GM18505 (cell line): ENCODE measurements at regions not wholly inside any gene's neighbourhood (a gene's known extent, or its start where the extent isn't known, plus 50 kb on each side); places are given as distances from the start of the nearest gene placed in this dataset.
"Not testable (repeated sequence)": the region's sequence is repeated elsewhere in the genome, so short reads cannot be mapped to it uniquely, and the experiment has no call there.

Source experiments
- ATAC-seq: cut with Tn5 transposase; IDR thresholded peaks from one replicate; pipeline ENCODE4 v1.9.1; 2021; ENCODE audit not compliant: unreplicated experiment
- POLR2A ChIP-seq: IDR thresholded peaks from 4 replicates; pipeline ENCODE4 v1.6.1; 2011; ENCODE audit warnings: borderline replicate concordance; ENCODE audit not compliant: insufficient read depth, insufficient read length; ENCODE audit errors: extremely low read depth

GRCh38 chr21:25220169-25220568 lies 387.1 kb downstream of the MRPL39 start:
- no peak for TF ChIP-seq POLR2A
- ATAC-seq = no peak

GRCh38 chr21:25215698-25216384 lies 391.4 kb downstream of the MRPL39 start:
- no peak for TF ChIP-seq POLR2A
- peak; percentile 96 for ATAC-seq

GRCh38 chr21:25214676-25215075 lies 392.6 kb downstream of the MRPL39 start:
- ATAC-seq = no peak
- TF ChIP-seq POLR2A = no peak

- no peak for ATAC-seq
- no peak for TF ChIP-seq POLR2A
Measured at GRCh38 chr21:25199944-25200343, 407.3 kb downstream of the MRPL39 start.

- peak; percentile 60 for ATAC-seq
Measured at GRCh38 chr21:25191141-25191540, 416.1 kb downstream of the MRPL39 start.

GRCh38 chr21:25189497-25189896 lies 417.8 kb downstream of the MRPL39 start:
- TF ChIP-seq POLR2A = no peak
- no peak for ATAC-seq

More at GRCh38 chr21:25191141-25191540, 416.1 kb downstream of the MRPL39 start:
- no peak for TF ChIP-seq POLR2A

- peak; percentile 50 for ATAC-seq
- no peak for TF ChIP-seq POLR2A
Measured at GRCh38 chr21:25188677-25189079, 418.6 kb downstream of the MRPL39 start.

- peak; percentile 58 for ATAC-seq
- no peak for TF ChIP-seq POLR2A
Measured at GRCh38 chr21:25186273-25186672, 421.0 kb downstream of the MRPL39 start.

- TF ChIP-seq POLR2A = no peak
- no peak for ATAC-seq
Measured at GRCh38 chr21:25183577-25183976, 423.7 kb downstream of the MRPL39 start.

- ATAC-seq = not testable (repeated sequence)
Measured at GRCh38 chr21:25181690-25182089, 425.6 kb downstream of the MRPL39 start.

- no peak for TF ChIP-seq POLR2A
- no peak for ATAC-seq
Measured at GRCh38 chr21:25179116-25179515, 428.2 kb downstream of the MRPL39 start.

- no peak for TF ChIP-seq POLR2A
- peak; percentile 98 for ATAC-seq
Measured at GRCh38 chr21:25176637-25177412, 430.5 kb downstream of the MRPL39 start.

GRCh38 chr21:25175938-25176337 lies 431.3 kb downstream of the MRPL39 start:
- ATAC-seq = peak; percentile 35
- no peak for TF ChIP-seq POLR2A

GRCh38 chr21:25171438-25171837 lies 435.8 kb downstream of the MRPL39 start:
- TF ChIP-seq POLR2A = no peak
- no peak for ATAC-seq
